ENCODE measurements at regions not wholly inside any gene's neighbourhood (a gene's known extent, or its start where the extent isn't known, plus 50 kb on each side); places are given as distances from the start of the nearest gene placed in this dataset.
"Not testable (repeated sequence)": the region's sequence is repeated elsewhere in the genome, so short reads cannot be mapped to it uniquely, and the experiment has no call there.

- DNase-seq (ENCODE audit: low read depth): no peak
These were observed 374.8 kb upstream of the PDZRN3 start for GRCh38 chr3:73999501-73999900.

GRCh38 chr3:73990691-73991090 is 365.9 kb upstream of the PDZRN3 start:
- DNase-seq (ENCODE audit: low read depth): not testable (repeated sequence)

GRCh38 chr3:73966733-73967132 is 342.0 kb upstream of the PDZRN3 start:
- no peak for DNase-seq (ENCODE audit: low read depth)

- DNase-seq (ENCODE audit: low read depth): no peak
These were observed 340.1 kb upstream of the PDZRN3 start for GRCh38 chr3:73964818-73965217.

- no peak for DNase-seq (ENCODE audit: low read depth)
These were observed 330.8 kb upstream of the PDZRN3 start for GRCh38 chr3:73955494-73956070.

- DNase-seq (ENCODE audit: low read depth): no peak
These were observed 329.8 kb upstream of the PDZRN3 start for GRCh38 chr3:73954506-73954905.

- DNase-seq (ENCODE audit: low read depth): no peak
These were observed 328.0 kb upstream of the PDZRN3 start for GRCh38 chr3:73952781-73953180.

- DNase-seq (ENCODE audit: low read depth): no peak
These were observed 326.3 kb upstream of the PDZRN3 start for GRCh38 chr3:73950865-73951558.

GRCh38 chr3:73945541-73945940 is 320.8 kb upstream of the PDZRN3 start:
- no peak for DNase-seq (ENCODE audit: low read depth)

GRCh38 chr3:73939985-73940384 is 315.2 kb upstream of the PDZRN3 start:
- no peak for DNase-seq (ENCODE audit: low read depth)

- no peak for DNase-seq (ENCODE audit: low read depth)
These were observed 308.8 kb upstream of the PDZRN3 start for GRCh38 chr3:73933585-73933984.

- DNase-seq (ENCODE audit: low read depth): no peak
These were observed 302.4 kb upstream of the PDZRN3 start for GRCh38 chr3:73927203-73927570.

GRCh38 chr3:73926360-73927202 is 301.8 kb upstream of the PDZRN3 start:
- DNase-seq (ENCODE audit: low read depth): no peak

- DNase-seq (ENCODE audit: low read depth): no peak
These were observed 300.3 kb upstream of the PDZRN3 start for GRCh38 chr3:73925011-73925410.

- DNase-seq (ENCODE audit: low read depth): no peak
These were observed 299.3 kb upstream of the PDZRN3 start for GRCh38 chr3:73924048-73924447.

GRCh38 chr3:73917643-73918042 is 292.9 kb upstream of the PDZRN3 start:
- DNase-seq (ENCODE audit: low read depth): no peak

- DNase-seq (ENCODE audit: low read depth): no peak
These were observed 291.1 kb upstream of the PDZRN3 start for GRCh38 chr3:73915886-73916285.

- no peak for DNase-seq (ENCODE audit: low read depth)
These were observed 283.5 kb upstream of the PDZRN3 start for GRCh38 chr3:73908218-73908617.

GRCh38 chr3:73901686-73902085 is 276.9 kb upstream of the PDZRN3 start:
- no peak for DNase-seq (ENCODE audit: low read depth)

GRCh38 chr3:73894474-73895213 is 269.9 kb upstream of the PDZRN3 start:
- no peak for DNase-seq (ENCODE audit: low read depth)

GRCh38 chr3:73893089-73893488 is 268.3 kb upstream of the PDZRN3 start:
- no peak for DNase-seq (ENCODE audit: low read depth)

GRCh38 chr3:73885862-73886261 is 261.1 kb upstream of the PDZRN3 start:
- DNase-seq (ENCODE audit: low read depth): no peak
